GM19240 (cell line): ENCODE measurements at regions not wholly inside any gene's neighbourhood (a gene's known extent, or its start where the extent isn't known, plus 50 kb on each side); places are given as distances from the start of the nearest gene placed in this dataset.
"Not testable (repeated sequence)": the region's sequence is repeated elsewhere in the genome, so short reads cannot be mapped to it uniquely, and the experiment has no call there.

ENCODE experiments used
- DNase-seq: peaks from one replicate; pipeline ENCODE4 v3.0.0; 2011; ENCODE audit warnings: low spot score; ENCODE audit not compliant: insufficient read length

- DNase-seq = no peak
Measured at GRCh38 chr5:86523718-86524117, 94.0 kb upstream of the COX7C start.

- DNase-seq = no peak
Measured at GRCh38 chr5:86525622-86526021, 92.1 kb upstream of the COX7C start.

DNA sequence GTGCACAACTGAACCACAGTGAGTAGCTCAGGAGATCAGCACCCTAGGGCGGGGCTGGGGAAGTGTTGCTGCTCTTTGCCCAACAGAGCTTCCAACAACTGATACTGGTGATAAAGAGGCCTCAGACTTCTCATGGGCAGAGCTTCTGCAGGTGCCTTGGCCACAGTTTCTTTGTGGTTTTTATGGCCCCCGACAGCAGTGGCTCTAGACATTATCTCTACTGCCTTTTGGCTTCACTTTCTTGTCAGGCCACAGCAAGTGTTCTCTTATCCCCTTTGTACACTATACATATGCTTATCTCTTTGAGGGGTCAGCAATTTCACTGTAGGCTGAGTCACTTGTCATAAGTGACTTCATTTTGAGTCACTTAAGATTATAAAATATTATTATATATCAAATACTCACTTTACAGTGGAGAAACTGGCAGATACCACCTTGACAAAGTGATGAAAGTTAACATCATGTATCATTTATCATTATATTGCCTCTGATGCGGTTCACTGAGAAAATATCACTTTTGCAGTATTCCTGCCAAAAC, 90.9 kb upstream of the COX7C start:
- no peak for DNase-seq

GRCh38 chr5:86532429-86532828, 85.3 kb upstream of the COX7C start:
- no peak for DNase-seq

DNA sequence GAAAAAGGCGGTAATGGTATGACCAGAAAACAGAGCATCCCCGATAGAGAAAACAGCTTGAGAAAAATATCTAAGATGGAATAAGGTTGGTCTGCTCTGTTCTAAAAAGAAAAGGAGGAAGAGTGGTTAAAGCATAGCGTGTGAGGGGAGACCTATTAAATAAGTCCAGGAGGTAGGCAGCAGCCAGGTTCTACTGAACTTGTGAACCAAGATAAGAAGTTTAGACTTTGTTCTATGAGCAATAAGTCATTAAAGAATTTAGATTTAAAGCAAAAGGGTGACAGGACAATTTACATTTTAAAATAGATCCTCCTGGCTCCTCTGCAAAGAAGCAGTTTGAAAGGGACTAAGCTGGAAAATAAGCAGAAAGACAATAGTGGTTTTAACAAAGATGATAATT, 81.3 kb upstream of the COX7C start:
- no peak for DNase-seq

DNA sequence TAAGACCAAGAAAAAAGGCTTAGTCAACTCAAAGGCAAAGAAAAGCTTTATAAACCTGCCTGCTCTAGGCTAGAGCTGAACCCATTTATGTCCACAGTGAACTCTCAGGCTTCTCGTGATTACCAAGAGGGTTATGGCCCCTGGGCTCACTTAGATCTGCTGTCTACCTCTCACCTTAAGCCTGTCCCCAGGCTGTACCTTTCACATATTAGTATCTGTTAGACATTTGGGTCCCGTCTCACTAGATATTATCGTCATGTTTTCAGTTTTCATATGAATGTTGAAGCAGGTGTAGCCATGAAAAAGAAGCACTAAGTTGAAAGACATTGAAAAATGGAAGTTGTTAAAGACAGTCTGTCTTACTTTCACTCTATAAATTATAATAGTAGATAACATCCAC, 75.2 kb upstream of the COX7C start:
- peak; percentile 2 for DNase-seq

- DNase-seq = no peak
Measured at GRCh38 chr5:86546044-86546443, 71.7 kb upstream of the COX7C start.

GRCh38 chr5:86546582-86546981, 71.2 kb upstream of the COX7C start:
- DNase-seq = no peak

- no peak for DNase-seq
Measured at GRCh38 chr5:86554638-86555037, 63.1 kb upstream of the COX7C start.

GRCh38 chr5:86557920-86558319, 59.8 kb upstream of the COX7C start:
- no peak for DNase-seq

- DNase-seq = no peak
Measured at GRCh38 chr5:86565197-86565789, 52.4 kb upstream of the COX7C start.

DNA sequence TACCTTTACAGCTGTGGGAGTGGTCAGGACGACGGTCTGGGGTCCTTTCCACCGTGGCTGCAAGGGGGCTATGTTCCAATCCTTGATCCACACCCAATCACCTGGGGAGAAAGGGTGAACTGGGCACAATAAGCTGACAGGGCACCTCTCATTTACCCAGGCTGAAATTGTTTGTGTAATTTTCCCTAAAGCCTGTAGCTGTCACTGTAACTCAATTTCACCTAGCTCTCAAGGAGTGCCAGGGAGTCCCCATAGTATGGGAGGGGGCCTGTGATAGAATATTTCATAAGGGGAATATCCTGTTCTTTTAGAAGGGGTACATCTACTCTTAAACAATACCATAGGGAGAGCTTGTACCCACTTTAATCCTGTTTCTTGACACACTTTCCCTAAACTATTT, 51.7 kb upstream of the COX7C start:
- DNase-seq = not testable (repeated sequence)
